GM19463 (cell line): ENCODE measurements at regions not wholly inside any gene's neighbourhood (a gene's known extent, or its start where the extent isn't known, plus 50 kb on each side); places are given as distances from the start of the nearest gene placed in this dataset.

Source experiments
- ATAC-seq: cut with Tn5 transposase; IDR thresholded peaks from one replicate; pipeline ENCODE4 v1.9.1; 2021; ENCODE audit warnings: mild to moderate bottlenecking, moderate library complexity; ENCODE audit not compliant: unreplicated experiment

- ATAC-seq: peak; percentile 69
These were observed 58.4 kb upstream of the CXADR start for GRCh38 chr21:17454315-17455027.

- no peak for ATAC-seq
These were observed 57.9 kb upstream of the CXADR start for GRCh38 chr21:17455028-17455353.

- no peak for ATAC-seq
These were observed 57.4 kb upstream of the CXADR start for GRCh38 chr21:17455451-17455850.

GRCh38 chr21:17458279-17458678 is 54.6 kb upstream of the CXADR start:
- ATAC-seq: no peak

- ATAC-seq: no peak
These were observed 52.7 kb upstream of the CXADR start for GRCh38 chr21:17460094-17460493.

GRCh38 chr21:17461014-17461413 is 51.8 kb upstream of the CXADR start:
- ATAC-seq: no peak

- no peak for ATAC-seq
These were observed 51.3 kb upstream of the CXADR start for GRCh38 chr21:17461582-17461981.

GRCh38 chr21:17462276-17462981 is 50.4 kb upstream of the CXADR start:
- no peak for ATAC-seq
